Endothelial cell of umbilical vein (primary cell): ENCODE measurements at regions not wholly inside any gene's neighbourhood (a gene's known extent, or its start where the extent isn't known, plus 50 kb on each side); places are given as distances from the start of the nearest gene placed in this dataset.

ENCODE experiments used
- BruUV-seq: library from RNA; stranded (reverse); fragments of 400-500 nt; replicated peaks from 2 replicates; lab custom pipeline; 2021; lab: Mats Ljungman, UMichigan
- CTCF ChIA-PET: fragments of 300-600, 350-600 bp; sonication (Branson Sonifier 250); formaldehyde crosslinking; loops from one replicate; lab custom pipeline; 2021; ENCODE audit warnings: antibody characterized with exemption, inconsistent platforms; lab: Charles Lee
- POLR2A ChIA-PET: fragments of 300-600, 350-600 bp; sonication (Branson Sonifier 250); formaldehyde crosslinking; loops from one replicate; lab custom pipeline; 2021; ENCODE audit warnings: antibody characterized with exemption, inconsistent platforms; lab: Charles Lee
- DNase-seq: peaks from one replicate; pipeline ENCODE4 v3.0.0-alpha.2; 2011; ENCODE audit warnings: low read depth, low spot score
- FAIRE-seq: peaks from 2 replicates; lab custom pipeline; 2011; peaks lifted over from hg19 to GRCh38; lab: Jason Lieb, UNC
- H2AFZ ChIP-seq: 2 replicates; pipeline ENCODE4 v1.6.0; 2012; ENCODE audit warnings: low read depth, low read length, control low read depth, inconsistent platforms
- H3K27ac ChIP-seq: 2 replicates; pipeline ENCODE4 v1.5.1; 2011; ENCODE audit warnings: low read depth, mild to moderate bottlenecking, control low read depth, low read length, moderate library complexity; ENCODE audit not compliant: insufficient read depth
- H3K27me3 ChIP-seq, 2 experiments: 2 replicates each; pipeline versions ENCODE4 v1.6.0 to v1.6.1; 2011; ENCODE audit warnings: low read length in 2 of 2, mixed read lengths in 1 of 2; ENCODE audit not compliant: control insufficient read depth in 2 of 2, insufficient read depth in 2 of 2
- H3K36me3 ChIP-seq, 2 experiments: 2 replicates in 1 of 2; 3 replicates in 1 of 2; pipeline ENCODE4 v1.5.1; 2011; ENCODE audit warnings: low read length in 2 of 2, mild to moderate bottlenecking in 1 of 2, moderate library complexity in 1 of 2; ENCODE audit not compliant: control insufficient read depth in 2 of 2, insufficient read depth in 2 of 2; ENCODE audit errors: extremely low read depth in 1 of 2
- H3K4me1 ChIP-seq: 3 replicates; pipeline ENCODE4 v1.5.1; 2011; ENCODE audit warnings: mild to moderate bottlenecking, low read length; ENCODE audit not compliant: control insufficient read depth, insufficient read depth; ENCODE audit errors: extremely low read depth
- H3K4me2 ChIP-seq: 2 replicates; pipeline ENCODE4 v1.6.1; 2011; ENCODE audit warnings: low read length, control low read depth, mixed read lengths; ENCODE audit not compliant: insufficient read depth
- H3K4me3 ChIP-seq, 3 experiments: fragments of 200-600 bp in 1 of 3; sonication (generic), shearing (Covaris generic) in 1 of 3; replicated peaks in 1 of 3; 2 replicates each; pipeline ENCODE4 v1.5.1; 2011 to 2016; ENCODE audit warnings: control low read depth in 3 of 3, low read length in 3 of 3, mild to moderate bottlenecking in 2 of 3, inconsistent platforms in 1 of 3, low read depth in 1 of 3, moderate library complexity in 1 of 3; ENCODE audit not compliant: insufficient read depth in 1 of 3
- H3K79me2 ChIP-seq: 2 replicates; pipeline ENCODE4 v1.6.0; 2012; ENCODE audit warnings: low read length, inconsistent platforms; ENCODE audit not compliant: control insufficient read depth, insufficient read depth
- H3K9ac ChIP-seq: replicated peaks from 2 replicates; pipeline ENCODE3; 2011; ENCODE audit warnings: low read length, control low read depth; ENCODE audit not compliant: insufficient read depth; ENCODE audit errors: extremely low read depth
- H3K9me1 ChIP-seq: replicated peaks from 3 replicates; pipeline ENCODE4 v1.6.0; 2011; ENCODE audit warnings: mild to moderate bottlenecking, low read length; ENCODE audit not compliant: control insufficient read depth, insufficient read depth; ENCODE audit errors: extremely low read depth
- H3K9me3 ChIP-seq: replicated peaks from 2 replicates; pipeline ENCODE4 v1.5.1; 2012; ENCODE audit warnings: low read length, inconsistent platforms; ENCODE audit not compliant: control insufficient read depth, insufficient read depth
- H4K20me1 ChIP-seq: replicated peaks from 2 replicates; pipeline ENCODE3; 2011; ENCODE audit warnings: mild to moderate bottlenecking, low read length; ENCODE audit not compliant: control insufficient read depth, insufficient read depth; ENCODE audit errors: extremely low read depth
- FOS ChIP-seq: IDR thresholded peaks from 2 replicates; pipeline ENCODE4 v1.6.1; 2011; ENCODE audit warnings: mild to moderate bottlenecking, low read length, moderate library complexity, borderline replicate concordance; ENCODE audit not compliant: insufficient read depth
- GATA2 ChIP-seq: IDR thresholded peaks from 2 replicates; pipeline ENCODE4 v1.7.0; 2011; ENCODE audit warnings: low read depth, mild to moderate bottlenecking, moderate library complexity, mixed read lengths, low read length; ENCODE audit not compliant: insufficient read length, insufficient read depth
- JUN ChIP-seq: IDR thresholded peaks from 2 replicates; pipeline ENCODE4 v1.6.1; 2011; ENCODE audit warnings: borderline replicate concordance, low read depth; ENCODE audit not compliant: insufficient read length, insufficient read depth
- MYC ChIP-seq: IDR thresholded peaks from one replicate; pipeline ENCODE4 v1.6.1; 2011; ENCODE audit warnings: mild to moderate bottlenecking, low read depth, low read length
- POLR2A ChIP-seq: IDR thresholded peaks from 2 replicates; pipeline ENCODE4 v1.6.1; 2012; ENCODE audit warnings: low read depth, mild to moderate bottlenecking, control low read depth, low read length
- POLR2AphosphoS5 ChIP-seq: IDR thresholded peaks from 2 replicates; pipeline ENCODE4 v1.6.1; 2012; ENCODE audit warnings: low read depth, mild to moderate bottlenecking, control low read depth, low read length, moderate library complexity; ENCODE audit not compliant: insufficient read depth
- dilution Hi-C: fragments of 300-500 bp; cut with MboI; formaldehyde crosslinking; loops from one replicate; pipeline ENCODE4 v1.15.0; 2019; ENCODE audit warnings: low sequenced_read_pairs; ENCODE audit not compliant: extremely low pct_ligation_motif_present
- intact Hi-C: fragments of 100-400 bp; cut with micrococcal nuclease; formaldehyde crosslinking; loops from one replicate; pipeline ENCODE4 v1.10.0; 2022
- TF ChIP-seq, protein P1 (sequence below), 2 donors: IDR thresholded peaks; 1 replicate in 1 of 2; 2 replicates in 1 of 2; pipeline ENCODE4 v1.5.1; 2011; ENCODE audit warnings: low read length in 2 of 2, mild to moderate bottlenecking in 2 of 2, moderate library complexity in 2 of 2, control low read depth in 1 of 2, inconsistent platforms in 1 of 2, low read depth in 1 of 2; ENCODE audit not compliant: insufficient read depth in 1 of 2; ENCODE audit errors: extremely low read depth in 1 of 2
- TF ChIP-seq, protein P2 (sequence below): IDR thresholded peaks from 2 replicates; pipeline ENCODE4 v1.6.1; 2011; ENCODE audit not compliant: insufficient read depth, insufficient read length

DNA sequence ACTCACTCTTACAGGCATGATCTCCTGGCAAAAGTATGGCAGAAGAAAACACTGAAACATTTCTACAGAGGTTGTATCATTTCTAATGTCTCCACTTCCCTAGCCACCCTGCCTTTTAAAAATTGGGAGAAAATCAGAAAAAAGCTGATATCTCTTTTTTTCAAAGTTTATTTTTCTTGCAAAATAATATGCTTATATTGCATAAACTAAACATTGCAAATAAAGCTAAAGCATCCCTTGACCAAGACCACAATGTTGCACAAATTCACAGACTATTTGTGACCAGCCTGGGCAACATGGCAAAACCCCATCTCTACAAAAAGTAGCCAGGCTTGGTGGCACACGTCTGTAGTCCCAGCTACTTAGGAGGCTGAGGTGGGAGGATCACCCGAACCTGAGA lies 183.3 kb upstream of the ELAVL2 start:
- Histone ChIP-seq H3K4me3 (no peak overlapping the region), H3K9me1 (no peaks in the 10 kb centered on the region), H3K4me2 (no peak overlapping the region), H2AFZ (no peak overlapping the region), H3K4me1 (no peaks in the 10 kb centered on the region), H3K27me3 (no peaks in the 10 kb centered on the region), H3K27ac (no peak overlapping the region), H3K36me3 (no peaks in the 10 kb centered on the region), H3K9me3 (no peaks in the 10 kb centered on the region), H3K9ac (no peak overlapping the region), H4K20me1 (no peaks in the 10 kb centered on the region), H3K79me2 (no peaks in the 10 kb centered on the region)
- DNase-seq (no peak), FAIRE-seq (no peak)
- no peak for TF ChIP-seq MYC
- TF ChIP-seq GATA2: no peak
- TF ChIP-seq, protein P1, sequence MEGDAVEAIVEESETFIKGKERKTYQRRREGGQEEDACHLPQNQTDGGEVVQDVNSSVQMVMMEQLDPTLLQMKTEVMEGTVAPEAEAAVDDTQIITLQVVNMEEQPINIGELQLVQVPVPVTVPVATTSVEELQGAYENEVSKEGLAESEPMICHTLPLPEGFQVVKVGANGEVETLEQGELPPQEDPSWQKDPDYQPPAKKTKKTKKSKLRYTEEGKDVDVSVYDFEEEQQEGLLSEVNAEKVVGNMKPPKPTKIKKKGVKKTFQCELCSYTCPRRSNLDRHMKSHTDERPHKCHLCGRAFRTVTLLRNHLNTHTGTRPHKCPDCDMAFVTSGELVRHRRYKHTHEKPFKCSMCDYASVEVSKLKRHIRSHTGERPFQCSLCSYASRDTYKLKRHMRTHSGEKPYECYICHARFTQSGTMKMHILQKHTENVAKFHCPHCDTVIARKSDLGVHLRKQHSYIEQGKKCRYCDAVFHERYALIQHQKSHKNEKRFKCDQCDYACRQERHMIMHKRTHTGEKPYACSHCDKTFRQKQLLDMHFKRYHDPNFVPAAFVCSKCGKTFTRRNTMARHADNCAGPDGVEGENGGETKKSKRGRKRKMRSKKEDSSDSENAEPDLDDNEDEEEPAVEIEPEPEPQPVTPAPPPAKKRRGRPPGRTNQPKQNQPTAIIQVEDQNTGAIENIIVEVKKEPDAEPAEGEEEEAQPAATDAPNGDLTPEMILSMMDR (IDR thresholded peaks at IDR 0.05; ENCODE audit: extremely low read depth in 1 of 2, insufficient read depth in 1 of 2, low read depth in 1 of 2, low read length in 2 of 2): no peak
- TF ChIP-seq POLR2AphosphoS5: no peak
- TF ChIP-seq, protein P2, sequence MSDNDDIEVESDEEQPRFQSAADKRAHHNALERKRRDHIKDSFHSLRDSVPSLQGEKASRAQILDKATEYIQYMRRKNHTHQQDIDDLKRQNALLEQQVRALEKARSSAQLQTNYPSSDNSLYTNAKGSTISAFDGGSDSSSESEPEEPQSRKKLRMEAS: no peak
- no peak for TF ChIP-seq FOS
- TF ChIP-seq JUN: no peak
- TF ChIP-seq POLR2A: no peak
- dilution Hi-C loops (no loop called here), intact Hi-C loops (no loop called here)
- ChIA-PET POLR2A (no interaction called here), CTCF (no interaction called here)
- no TSS peak for BruUV-seq
